GM18498 (cell line): ENCODE measurements at regions not wholly inside any gene's neighbourhood (a gene's known extent, or its start where the extent isn't known, plus 50 kb on each side); places are given as distances from the start of the nearest gene placed in this dataset.
"Not testable (repeated sequence)": the region's sequence is repeated elsewhere in the genome, so short reads cannot be mapped to it uniquely, and the experiment has no call there.

Experiments used
- ATAC-seq: cut with Tn5 transposase; IDR thresholded peaks from one replicate; pipeline ENCODE4 v1.9.1; 2021; ENCODE audit warnings: mild to moderate bottlenecking, moderate library complexity; ENCODE audit not compliant: unreplicated experiment

DNA sequence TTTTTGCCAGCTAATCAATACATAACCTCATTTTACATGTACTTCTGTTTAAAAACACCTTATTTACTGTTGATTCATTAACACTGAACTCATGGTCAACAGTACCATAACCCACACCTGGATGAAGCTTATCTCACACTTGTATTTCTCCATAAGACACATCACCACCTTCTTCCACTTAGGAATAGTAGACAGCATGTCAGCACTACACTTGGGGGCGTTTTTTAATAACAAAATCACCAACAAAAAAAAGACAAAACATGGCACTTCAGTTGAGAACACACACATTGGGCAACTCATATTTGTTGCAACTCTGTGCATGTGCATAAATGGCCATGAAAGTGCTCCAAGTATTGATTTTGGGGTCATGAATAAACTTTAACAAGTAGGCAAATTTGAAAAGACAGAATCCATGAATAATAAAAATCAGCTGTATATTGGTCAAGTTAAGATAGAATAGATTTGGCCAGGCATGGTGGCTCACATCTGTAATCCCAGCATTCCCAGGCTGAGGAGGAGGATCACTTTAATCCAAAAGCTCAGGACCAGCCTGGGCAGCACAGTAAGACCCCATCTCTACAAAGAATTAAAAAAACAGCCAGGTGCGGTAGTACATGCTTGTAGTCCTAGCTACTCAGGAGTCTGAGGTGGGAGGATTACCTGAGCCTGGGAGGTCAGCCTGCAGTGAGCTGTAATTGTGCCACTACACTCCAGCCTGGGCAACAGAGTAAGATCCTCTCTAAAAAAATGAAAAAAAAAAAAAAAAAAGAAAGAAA is 84.4 kb upstream of the SRD5A2 start:
- ATAC-seq: no peak

GRCh38 chr2:31660812-31661335 is 80.1 kb upstream of the SRD5A2 start:
- no peak for ATAC-seq

DNA sequence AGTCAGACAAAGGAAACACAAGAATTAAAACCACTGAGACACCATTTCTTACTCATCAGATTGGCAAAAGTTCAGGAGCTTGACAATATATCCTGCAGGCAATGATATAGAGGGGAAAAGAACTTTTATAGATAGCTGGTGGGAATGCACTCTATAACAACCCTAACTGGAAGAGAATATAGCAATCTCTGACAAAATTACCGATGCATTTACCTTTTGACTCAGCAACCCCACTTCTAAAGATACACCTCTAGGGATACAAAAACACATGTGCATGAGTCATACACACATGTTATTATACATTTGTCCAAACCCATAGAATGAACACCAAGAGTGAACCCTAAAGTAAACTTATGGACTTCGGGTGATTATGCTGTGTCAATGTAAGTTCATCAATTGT is 79.4 kb upstream of the SRD5A2 start:
- ATAC-seq: no peak

DNA sequence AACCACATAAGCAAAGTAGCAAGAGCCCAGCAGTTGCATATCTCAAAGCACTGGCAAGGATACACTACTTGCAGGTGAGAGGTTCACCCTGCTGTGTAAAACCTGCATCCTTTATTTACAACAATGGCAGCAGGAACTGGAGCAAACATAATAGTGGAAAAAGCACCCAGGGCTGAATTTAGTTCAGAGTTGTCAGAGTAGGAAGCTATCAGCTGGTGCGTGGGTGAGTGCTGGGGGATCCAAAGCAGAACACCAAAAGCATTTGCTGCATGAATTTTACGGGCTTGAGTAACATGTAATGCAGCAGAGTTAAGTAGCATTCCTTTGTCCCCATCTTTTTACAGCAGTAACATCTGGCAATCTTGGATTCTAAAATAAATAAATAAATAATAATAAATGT is 73.5 kb upstream of the SRD5A2 start:
- ATAC-seq: no peak

DNA sequence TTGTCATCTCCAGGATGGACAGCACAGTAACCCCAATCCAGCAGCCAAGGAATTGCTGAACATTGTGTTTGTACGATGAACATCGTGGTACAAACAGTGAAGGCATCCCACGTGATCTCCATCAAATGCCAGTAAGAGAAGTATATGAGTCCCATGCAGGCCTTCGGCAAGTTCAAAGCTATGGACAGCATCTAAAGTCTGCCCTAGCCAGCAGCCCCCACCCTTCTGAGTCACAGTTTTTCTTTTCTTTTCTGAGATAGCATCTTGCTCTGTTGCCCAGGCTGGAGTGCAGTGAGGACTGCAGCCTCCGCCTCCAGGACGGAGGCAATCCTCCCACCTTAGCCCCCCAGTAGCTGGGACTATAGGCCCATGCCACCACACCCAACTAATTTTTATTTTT is 71.0 kb upstream of the SRD5A2 start:
- ATAC-seq: no peak

GRCh38 chr2:31651267-31651666 is 70.5 kb upstream of the SRD5A2 start:
- no peak for ATAC-seq

GRCh38 chr2:31644551-31644950 is 63.8 kb upstream of the SRD5A2 start:
- ATAC-seq: no peak

DNA sequence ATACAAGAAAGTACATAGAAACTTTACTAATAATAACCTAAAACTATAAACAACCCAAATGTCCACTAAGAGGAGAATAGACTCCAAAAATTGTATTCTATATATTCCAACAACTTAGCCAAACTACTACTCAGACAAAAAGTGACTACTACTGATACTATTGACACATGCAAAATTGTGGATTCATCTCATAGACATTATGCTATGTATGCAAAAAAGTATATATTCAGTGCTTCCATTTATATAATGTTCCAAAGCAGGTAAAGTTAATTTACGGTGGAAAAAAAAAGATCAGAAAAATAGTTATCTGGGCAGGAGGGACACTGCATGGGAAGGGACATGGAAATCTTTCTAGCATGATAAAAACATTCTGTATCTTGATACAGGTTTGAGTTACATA is 62.0 kb upstream of the SRD5A2 start:
- no peak for ATAC-seq

DNA sequence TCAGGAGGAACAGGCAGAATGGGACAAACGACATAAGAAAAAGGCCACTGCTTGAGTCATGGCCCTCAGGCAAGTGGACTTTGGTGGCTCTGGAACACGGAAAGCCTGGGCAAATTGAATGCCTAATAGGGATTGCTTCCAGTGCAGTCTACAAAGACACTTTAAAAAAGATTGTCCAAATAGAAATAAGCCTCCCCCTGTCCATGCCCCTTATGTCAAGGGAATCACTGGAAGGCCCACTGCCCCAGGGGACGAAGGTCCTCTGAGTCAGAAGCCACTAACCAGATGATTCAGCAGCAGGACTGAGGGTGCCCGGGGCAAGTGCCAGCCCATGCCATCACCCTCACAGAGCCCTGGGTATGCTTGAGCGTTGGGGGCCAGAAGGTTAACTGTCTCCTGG is 51.5 kb upstream of the SRD5A2 start:
- ATAC-seq: not testable (repeated sequence)
